ENCODE measurements at regions not wholly inside any gene's neighbourhood (a gene's known extent, or its start where the extent isn't known, plus 50 kb on each side); places are given as distances from the start of the nearest gene placed in this dataset.

- DNase-seq (ENCODE audit: low spot score), result no peak
Observed at GRCh38 chr9:79264041-79264440, 307.7 kb upstream of the TLE4 start.

- DNase-seq (ENCODE audit: low spot score), result no peak
Observed at GRCh38 chr9:79264511-79265355, 307.0 kb upstream of the TLE4 start.

GRCh38 chr9:79266986-79267385 lies 304.8 kb upstream of the TLE4 start:
- no peak for DNase-seq (ENCODE audit: low spot score)

- DNase-seq (ENCODE audit: low spot score), result no peak
Observed at GRCh38 chr9:79268806-79269205, 303.0 kb upstream of the TLE4 start.

GRCh38 chr9:79273311-79273710 lies 298.5 kb upstream of the TLE4 start:
- no peak for DNase-seq (ENCODE audit: low spot score)

- DNase-seq (ENCODE audit: low spot score), result no peak
Observed at GRCh38 chr9:79279356-79279755, 292.4 kb upstream of the TLE4 start.

GRCh38 chr9:79280691-79281090 lies 291.1 kb upstream of the TLE4 start:
- DNase-seq (ENCODE audit: low spot score), result no peak

- no peak for DNase-seq (ENCODE audit: low spot score)
Observed at GRCh38 chr9:79284081-79284480, 287.7 kb upstream of the TLE4 start.

GRCh38 chr9:79286992-79287707 lies 284.6 kb upstream of the TLE4 start:
- DNase-seq (ENCODE audit: low spot score), result no peak

GRCh38 chr9:79287708-79288290 lies 284.0 kb upstream of the TLE4 start:
- DNase-seq (ENCODE audit: low spot score), result no peak

- DNase-seq (ENCODE audit: low spot score), result no peak
Observed at GRCh38 chr9:79289856-79290255, 281.9 kb upstream of the TLE4 start.

- no peak for DNase-seq (ENCODE audit: low spot score)
Observed at GRCh38 chr9:79292731-79293280, 279.0 kb upstream of the TLE4 start.

GRCh38 chr9:79300068-79300467 lies 271.7 kb upstream of the TLE4 start:
- no peak for DNase-seq (ENCODE audit: low spot score)

- no peak for DNase-seq (ENCODE audit: low spot score)
Observed at GRCh38 chr9:79301085-79301484, 270.7 kb upstream of the TLE4 start.

- no peak for DNase-seq (ENCODE audit: low spot score)
Observed at GRCh38 chr9:79301551-79302391, 270.0 kb upstream of the TLE4 start.

GRCh38 chr9:79302569-79302968 lies 269.2 kb upstream of the TLE4 start:
- DNase-seq (ENCODE audit: low spot score), result no peak

GRCh38 chr9:79308012-79308411 lies 263.8 kb upstream of the TLE4 start:
- DNase-seq (ENCODE audit: low spot score), result no peak

GRCh38 chr9:79312686-79313421 lies 258.9 kb upstream of the TLE4 start:
- DNase-seq (ENCODE audit: low spot score), result no peak

- DNase-seq (ENCODE audit: low spot score), result no peak
Observed at GRCh38 chr9:79325501-79325900, 246.3 kb upstream of the TLE4 start.

GRCh38 chr9:79329861-79330260 lies 241.9 kb upstream of the TLE4 start:
- DNase-seq (ENCODE audit: low spot score), result no peak

GRCh38 chr9:79334001-79334400 lies 237.8 kb upstream of the TLE4 start:
- DNase-seq (ENCODE audit: low spot score), result no peak
